Mesothelial cell of epicardium (in vitro differentiated cells): ENCODE measurements at regions not wholly inside any gene's neighbourhood (a gene's known extent, or its start where the extent isn't known, plus 50 kb on each side); places are given as distances from the start of the nearest gene placed in this dataset.

Source experiments
- DNase-seq, 2 experiments: peaks; one replicate each; pipeline ENCODE4 v3.0.0; 2021; ENCODE audit warnings: low spot score in 2 of 2; ENCODE audit not compliant: unreplicated experiment in 2 of 2
- H3K27ac Mint-ChIP-seq: 2 replicates; pipeline ENCODE4 v1.8.0; 2021; ENCODE audit warnings: mixed read lengths
- H3K27me3 Mint-ChIP-seq: 2 replicates; pipeline ENCODE4 v1.8.0; 2021; ENCODE audit warnings: low read depth, mixed read lengths
- H3K36me3 Mint-ChIP-seq: 2 replicates; pipeline ENCODE4 v1.8.0; 2021; ENCODE audit warnings: mixed read lengths
- H3K4me1 Mint-ChIP-seq: 2 replicates; pipeline ENCODE4 v1.8.0; 2021; ENCODE audit warnings: mixed read lengths
- H3K4me3 Mint-ChIP-seq: 2 replicates; pipeline ENCODE4 v1.8.0; 2021; ENCODE audit warnings: mild to moderate bottlenecking, moderate library complexity, mixed read lengths
- H3K9me3 Mint-ChIP-seq: 2 replicates; pipeline ENCODE4 v1.8.0; 2021; ENCODE audit warnings: mixed read lengths
- TF ChIP-seq, protein P1 (sequence below): fragments of 200-600 bp; sonication (generic); IDR thresholded peaks from one replicate; pipeline ENCODE4 v1.5.0; 2021; ENCODE audit warnings: antibody characterized with exemption; ENCODE audit not compliant: unreplicated experiment

DNA sequence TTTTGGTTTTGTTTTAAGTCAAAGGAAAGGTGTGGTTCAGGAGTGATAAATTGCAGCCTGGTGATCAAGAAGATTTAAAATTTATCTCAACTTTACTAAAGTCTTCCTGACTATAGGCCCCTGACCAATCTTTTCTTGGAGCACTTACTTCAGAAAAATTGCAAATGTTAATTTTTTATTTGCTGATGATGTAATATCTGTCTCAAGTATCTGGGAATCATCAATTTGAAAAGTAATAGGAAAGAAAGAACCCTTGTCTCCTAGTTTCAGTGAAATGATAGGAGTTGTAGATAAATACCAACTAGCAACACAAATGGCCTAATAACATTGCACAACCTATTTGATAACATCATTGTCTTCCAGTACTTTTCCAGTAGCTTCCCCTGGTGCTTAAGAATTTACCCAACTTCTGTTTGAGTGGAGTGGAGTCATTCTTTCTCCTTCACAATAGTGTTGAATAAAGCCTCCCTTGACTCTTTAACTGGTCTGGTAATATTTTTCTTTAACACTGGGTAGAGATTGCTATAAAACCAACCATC is 648.3 kb upstream of the ADGRB3 start:
- no peaks in the 10 kb centered on the region for H3K4me1 Mint-ChIP-seq
- H3K4me3 Mint-ChIP-seq = no peak overlapping the region
- H3K36me3 Mint-ChIP-seq = no peaks in the 10 kb centered on the region
- no peaks in the 10 kb centered on the region for H3K9me3 Mint-ChIP-seq
- no peaks in the 10 kb centered on the region for H3K27me3 Mint-ChIP-seq
- no peak overlapping the region for H3K27ac Mint-ChIP-seq
- TF ChIP-seq, protein P1, sequence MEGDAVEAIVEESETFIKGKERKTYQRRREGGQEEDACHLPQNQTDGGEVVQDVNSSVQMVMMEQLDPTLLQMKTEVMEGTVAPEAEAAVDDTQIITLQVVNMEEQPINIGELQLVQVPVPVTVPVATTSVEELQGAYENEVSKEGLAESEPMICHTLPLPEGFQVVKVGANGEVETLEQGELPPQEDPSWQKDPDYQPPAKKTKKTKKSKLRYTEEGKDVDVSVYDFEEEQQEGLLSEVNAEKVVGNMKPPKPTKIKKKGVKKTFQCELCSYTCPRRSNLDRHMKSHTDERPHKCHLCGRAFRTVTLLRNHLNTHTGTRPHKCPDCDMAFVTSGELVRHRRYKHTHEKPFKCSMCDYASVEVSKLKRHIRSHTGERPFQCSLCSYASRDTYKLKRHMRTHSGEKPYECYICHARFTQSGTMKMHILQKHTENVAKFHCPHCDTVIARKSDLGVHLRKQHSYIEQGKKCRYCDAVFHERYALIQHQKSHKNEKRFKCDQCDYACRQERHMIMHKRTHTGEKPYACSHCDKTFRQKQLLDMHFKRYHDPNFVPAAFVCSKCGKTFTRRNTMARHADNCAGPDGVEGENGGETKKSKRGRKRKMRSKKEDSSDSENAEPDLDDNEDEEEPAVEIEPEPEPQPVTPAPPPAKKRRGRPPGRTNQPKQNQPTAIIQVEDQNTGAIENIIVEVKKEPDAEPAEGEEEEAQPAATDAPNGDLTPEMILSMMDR = no peak
- DNase-seq = no peak

- H3K4me1 Mint-ChIP-seq = no peaks in the 10 kb centered on the region
- H3K27ac Mint-ChIP-seq = no peak overlapping the region
- TF ChIP-seq, protein P1 = no peak
- no peak overlapping the region for H3K4me3 Mint-ChIP-seq
- no peaks in the 10 kb centered on the region for H3K27me3 Mint-ChIP-seq
- no peaks in the 10 kb centered on the region for H3K36me3 Mint-ChIP-seq
- no peak for DNase-seq
- no peaks in the 10 kb centered on the region for H3K9me3 Mint-ChIP-seq
These were observed 658.6 kb upstream of the ADGRB3 start for GRCh38 chr6:67976486-67976885.

DNA sequence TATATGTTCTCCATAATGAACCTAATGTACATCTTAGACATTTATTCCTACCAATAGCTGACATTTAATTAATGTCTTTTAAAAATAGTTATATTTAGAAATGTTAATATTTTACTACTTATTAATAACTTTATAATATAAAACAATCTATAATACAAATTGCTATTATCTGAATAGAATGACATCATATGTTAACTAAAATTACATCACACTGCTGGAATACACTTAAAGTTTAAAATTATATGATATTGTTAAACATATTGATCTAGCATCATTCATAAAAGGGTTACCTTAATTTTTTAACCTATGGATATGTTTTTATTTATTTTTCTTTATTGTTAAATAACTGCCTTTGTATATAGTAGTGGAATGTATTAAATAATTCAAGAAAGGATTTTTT is 660.2 kb upstream of the ADGRB3 start:
- H3K4me3 Mint-ChIP-seq = no peak overlapping the region
- no peak overlapping the region for H3K27ac Mint-ChIP-seq
- no peaks in the 10 kb centered on the region for H3K27me3 Mint-ChIP-seq
- H3K4me1 Mint-ChIP-seq = no peaks in the 10 kb centered on the region
- TF ChIP-seq, protein P1 = no peak
- H3K9me3 Mint-ChIP-seq = no peaks in the 10 kb centered on the region
- DNase-seq = no peak
- H3K36me3 Mint-ChIP-seq = no peaks in the 10 kb centered on the region

DNA sequence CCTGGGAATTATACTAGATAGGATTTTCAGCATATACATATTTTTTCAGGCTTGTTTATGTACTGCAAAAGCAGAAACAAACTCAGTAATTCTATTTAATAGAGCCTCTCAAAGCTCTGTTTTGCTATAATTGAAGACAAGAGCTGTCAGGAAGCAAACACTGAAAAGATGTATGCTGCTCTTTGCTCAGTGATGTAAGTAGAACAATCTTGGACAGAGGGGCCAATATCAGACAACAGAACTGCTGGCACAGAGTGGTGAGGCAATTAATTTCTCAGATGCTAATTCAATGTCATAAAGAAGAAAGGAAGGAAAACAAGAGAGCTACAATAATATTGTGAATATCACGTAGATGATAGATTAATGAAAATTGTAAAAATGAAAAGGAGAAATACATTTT is 663.3 kb upstream of the ADGRB3 start:
- no peak overlapping the region for H3K27ac Mint-ChIP-seq
- no peaks in the 10 kb centered on the region for H3K36me3 Mint-ChIP-seq
- no peak for DNase-seq
- TF ChIP-seq, protein P1 = no peak
- H3K4me1 Mint-ChIP-seq = no peaks in the 10 kb centered on the region
- no peaks in the 10 kb centered on the region for H3K27me3 Mint-ChIP-seq
- no peaks in the 10 kb centered on the region for H3K9me3 Mint-ChIP-seq
- no peak overlapping the region for H3K4me3 Mint-ChIP-seq

- no peak for DNase-seq
- H3K4me3 Mint-ChIP-seq = no peak overlapping the region
- H3K4me1 Mint-ChIP-seq = no peaks in the 10 kb centered on the region
- no peaks in the 10 kb centered on the region for H3K9me3 Mint-ChIP-seq
- no peaks in the 10 kb centered on the region for H3K36me3 Mint-ChIP-seq
- TF ChIP-seq, protein P1 = no peak
- H3K27ac Mint-ChIP-seq = no peak overlapping the region
- H3K27me3 Mint-ChIP-seq = no peaks in the 10 kb centered on the region
These were observed 668.3 kb upstream of the ADGRB3 start for GRCh38 chr6:67966830-67967229.

- no peaks in the 10 kb centered on the region for H3K36me3 Mint-ChIP-seq
- DNase-seq = no peak
- H3K4me1 Mint-ChIP-seq = no peaks in the 10 kb centered on the region
- TF ChIP-seq, protein P1 = no peak
- no peak overlapping the region for H3K4me3 Mint-ChIP-seq
- H3K27me3 Mint-ChIP-seq = no peaks in the 10 kb centered on the region
- no peak overlapping the region for H3K27ac Mint-ChIP-seq
- H3K9me3 Mint-ChIP-seq = peaks cover 29% of the 10 kb centered on the region
These were observed 678.7 kb upstream of the ADGRB3 start for GRCh38 chr6:67956352-67956751.
